HUES48 (cell line): ENCODE measurements at regions not wholly inside any gene's neighbourhood (a gene's known extent, or its start where the extent isn't known, plus 50 kb on each side); places are given as distances from the start of the nearest gene placed in this dataset.

Source experiments
- H3K27ac ChIP-seq: one replicate; pipeline ENCODE4 v1.7.0; 2013; ENCODE audit warnings: low read depth, low read length, inconsistent platforms
- H3K27me3 ChIP-seq: 2 replicates; pipeline ENCODE4 v1.6.1; 2013; ENCODE audit warnings: mild to moderate bottlenecking, low read length; ENCODE audit not compliant: control insufficient read depth, insufficient read depth
- H3K36me3 ChIP-seq: 2 replicates; pipeline ENCODE4 v1.6.1; 2013; ENCODE audit warnings: low read length; ENCODE audit not compliant: control insufficient read depth, insufficient read depth
- H3K4me1 ChIP-seq: 2 replicates; pipeline ENCODE4 v1.6.1; 2013; ENCODE audit warnings: mild to moderate bottlenecking, low read length; ENCODE audit not compliant: control insufficient read depth, insufficient read depth
- H3K4me3 ChIP-seq: 2 replicates; pipeline ENCODE4 v1.5.1; 2013; ENCODE audit warnings: mild to moderate bottlenecking, low read depth, low read length
- H3K9ac ChIP-seq: 2 replicates; pipeline ENCODE4 v1.6.1; 2013; ENCODE audit warnings: mild to moderate bottlenecking, low read depth, low read length, moderate library complexity
- H3K9me3 ChIP-seq: 2 replicates; pipeline ENCODE4 v1.6.1; 2013; ENCODE audit warnings: low read length; ENCODE audit not compliant: control insufficient read depth, insufficient read depth

DNA sequence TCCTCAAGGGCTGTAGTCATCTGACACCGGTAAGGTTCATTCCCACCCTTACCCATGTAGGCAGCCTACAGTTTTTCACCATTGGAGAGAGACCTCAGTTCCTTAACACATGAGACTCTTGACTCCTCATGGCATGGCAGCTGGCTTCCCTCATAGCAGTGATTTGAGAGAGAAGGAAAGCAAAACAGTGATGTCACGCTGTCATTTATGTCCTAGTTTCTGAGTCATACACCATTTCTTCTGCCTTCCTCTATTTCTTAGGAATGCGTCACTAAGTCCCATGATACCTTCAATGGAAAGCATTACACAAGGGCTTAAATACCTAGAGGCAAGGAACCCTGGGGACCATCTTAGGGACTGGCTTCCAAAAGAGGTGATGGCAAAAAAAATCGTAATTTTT, 226.1 kb downstream of the SPCS3 start:
- no peaks in the 10 kb centered on the region for H3K9me3 ChIP-seq
- H3K27ac ChIP-seq, result no peak overlapping the region
- no peaks in the 10 kb centered on the region for H3K36me3 ChIP-seq
- H3K4me3 ChIP-seq, result no peak overlapping the region
- H3K27me3 ChIP-seq, result no peaks in the 10 kb centered on the region
- no peak overlapping the region for H3K9ac ChIP-seq
- H3K4me1 ChIP-seq, result peaks cover 7% of the 10 kb centered on the region

DNA sequence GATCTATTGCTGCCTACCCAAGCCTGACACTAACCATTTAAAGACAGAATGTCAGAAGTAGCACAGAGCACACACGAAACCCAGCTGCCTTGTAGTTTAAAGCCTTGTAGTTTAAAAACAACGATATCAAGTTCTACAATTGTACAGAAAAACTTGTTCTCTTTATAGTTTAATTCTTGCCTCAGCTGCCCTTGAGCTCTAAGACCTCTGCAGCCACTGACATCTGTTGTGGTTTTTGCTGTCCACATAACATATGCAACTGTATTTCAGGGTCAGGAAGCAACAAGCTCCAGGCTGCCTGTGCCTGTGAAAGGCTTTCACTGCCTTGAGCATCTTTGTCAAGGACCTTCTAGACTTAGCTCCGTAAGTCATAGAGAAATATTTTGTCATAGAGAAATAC, 227.2 kb downstream of the SPCS3 start:
- Histone ChIP-seq H3K9ac (no peak overlapping the region), H3K27me3 (no peaks in the 10 kb centered on the region), H3K36me3 (no peaks in the 10 kb centered on the region), H3K4me3 (no peak overlapping the region), H3K4me1 (no peaks in the 10 kb centered on the region), H3K27ac (no peak overlapping the region), H3K9me3 (no peaks in the 10 kb centered on the region)

GRCh38 chr4:176548571-176548970, 228.8 kb downstream of the SPCS3 start:
- H3K4me3 ChIP-seq, result no peak overlapping the region
- H3K36me3 ChIP-seq, result no peaks in the 10 kb centered on the region
- no peaks in the 10 kb centered on the region for H3K4me1 ChIP-seq
- H3K27me3 ChIP-seq, result no peaks in the 10 kb centered on the region
- H3K9me3 ChIP-seq, result no peaks in the 10 kb centered on the region
- no peak overlapping the region for H3K9ac ChIP-seq
- no peak overlapping the region for H3K27ac ChIP-seq

- H3K9ac ChIP-seq, result no peak overlapping the region
- no peak overlapping the region for H3K27ac ChIP-seq
- H3K9me3 ChIP-seq, result no peaks in the 10 kb centered on the region
- no peaks in the 10 kb centered on the region for H3K36me3 ChIP-seq
- H3K4me1 ChIP-seq, result no peaks in the 10 kb centered on the region
- H3K4me3 ChIP-seq, result no peak overlapping the region
- H3K27me3 ChIP-seq, result no peaks in the 10 kb centered on the region
Measured at GRCh38 chr4:176549161-176549865, 229.5 kb downstream of the SPCS3 start.

GRCh38 chr4:176558661-176559060, 234.1 kb downstream of the VEGFC start:
- Histone ChIP-seq H3K27me3 (no peaks in the 10 kb centered on the region), H3K9ac (no peak overlapping the region), H3K27ac (no peak overlapping the region), H3K4me3 (no peak overlapping the region), H3K4me1 (no peaks in the 10 kb centered on the region), H3K9me3 (no peaks in the 10 kb centered on the region), H3K36me3 (no peaks in the 10 kb centered on the region)

DNA sequence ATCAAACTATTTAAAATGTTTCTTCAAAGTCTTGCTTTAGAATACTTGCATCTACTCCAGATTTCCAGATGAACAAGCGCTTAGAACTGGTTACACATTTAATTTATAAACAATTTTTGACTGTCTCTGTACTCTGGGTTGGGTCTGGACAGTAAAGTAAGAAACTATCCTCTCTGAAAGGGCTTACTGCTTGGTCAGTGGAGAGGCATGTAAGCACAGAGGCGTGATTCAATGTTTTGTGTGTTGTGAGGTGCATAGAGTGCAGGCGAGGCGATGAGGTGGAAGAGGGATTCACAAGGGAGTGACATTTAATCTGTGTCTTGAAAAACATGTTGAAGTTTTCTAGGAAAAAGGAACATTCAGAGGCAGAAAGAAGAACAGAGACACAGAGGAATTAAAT, 231.4 kb downstream of the VEGFC start:
- Histone ChIP-seq H3K9ac (no peak overlapping the region), H3K27me3 (no peaks in the 10 kb centered on the region), H3K4me1 (no peaks in the 10 kb centered on the region), H3K9me3 (no peaks in the 10 kb centered on the region), H3K36me3 (no peaks in the 10 kb centered on the region), H3K27ac (no peak overlapping the region), H3K4me3 (no peak overlapping the region)

DNA sequence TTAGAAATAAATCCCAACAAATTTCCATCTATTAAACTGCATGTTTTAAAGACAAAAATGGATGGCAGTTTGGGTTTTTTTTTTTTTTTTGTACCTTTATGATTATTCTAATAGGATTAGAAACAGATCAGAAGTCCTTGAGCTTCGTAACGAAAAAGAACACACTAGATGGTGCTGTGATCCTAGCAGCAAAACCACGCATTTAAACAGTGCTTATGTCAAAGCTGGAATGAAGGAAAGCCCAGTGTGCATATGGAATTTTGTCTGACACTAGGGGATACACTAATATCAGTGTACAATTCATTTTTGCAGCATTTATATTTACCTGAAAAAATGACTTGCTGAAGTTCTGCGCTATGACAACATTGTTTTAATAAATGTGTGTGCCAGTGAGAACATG, 229.1 kb downstream of the VEGFC start:
- no peaks in the 10 kb centered on the region for H3K36me3 ChIP-seq
- H3K27ac ChIP-seq, result no peak overlapping the region
- H3K4me3 ChIP-seq, result no peak overlapping the region
- H3K4me1 ChIP-seq, result no peaks in the 10 kb centered on the region
- H3K9me3 ChIP-seq, result no peaks in the 10 kb centered on the region
- H3K9ac ChIP-seq, result no peak overlapping the region
- no peaks in the 10 kb centered on the region for H3K27me3 ChIP-seq

- no peak overlapping the region for H3K9ac ChIP-seq
- no peak overlapping the region for H3K27ac ChIP-seq
- no peaks in the 10 kb centered on the region for H3K9me3 ChIP-seq
- no peaks in the 10 kb centered on the region for H3K4me1 ChIP-seq
- H3K27me3 ChIP-seq, result no peaks in the 10 kb centered on the region
- H3K36me3 ChIP-seq, result no peaks in the 10 kb centered on the region
- H3K4me3 ChIP-seq, result no peak overlapping the region
Measured at GRCh38 chr4:176565049-176565448, 227.7 kb downstream of the VEGFC start.

- Histone ChIP-seq H3K9ac (no peak overlapping the region), H3K27me3 (no peaks in the 10 kb centered on the region), H3K4me1 (no peaks in the 10 kb centered on the region), H3K36me3 (no peaks in the 10 kb centered on the region), H3K27ac (no peak overlapping the region), H3K9me3 (no peaks in the 10 kb centered on the region), H3K4me3 (no peak overlapping the region)
Measured at GRCh38 chr4:176566769-176567168, 226.0 kb downstream of the VEGFC start.

- Histone ChIP-seq H3K4me3 (no peak overlapping the region), H3K9me3 (no peaks in the 10 kb centered on the region), H3K27me3 (no peaks in the 10 kb centered on the region), H3K36me3 (no peaks in the 10 kb centered on the region), H3K4me1 (no peaks in the 10 kb centered on the region), H3K27ac (no peak overlapping the region), H3K9ac (no peak overlapping the region)
Measured at GRCh38 chr4:176568238-176568637, 224.5 kb downstream of the VEGFC start.

DNA sequence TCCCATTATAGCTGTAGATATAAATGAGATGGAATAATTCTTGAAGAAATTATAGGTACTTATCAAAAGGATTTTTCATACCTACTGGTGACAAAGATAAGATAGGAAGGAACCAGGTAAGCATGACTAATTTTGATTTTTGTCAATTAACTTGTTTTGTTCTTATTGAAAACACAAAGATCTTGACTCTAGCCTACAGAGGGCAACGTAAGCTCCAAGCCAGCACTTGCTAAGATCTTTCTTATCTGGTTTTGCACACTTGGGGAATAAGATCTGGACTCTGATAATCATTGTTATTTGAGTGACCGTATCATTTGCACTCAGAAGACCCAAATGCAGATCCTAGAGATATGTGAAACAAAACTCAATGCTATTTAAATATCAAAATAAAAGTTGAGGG, 223.4 kb downstream of the VEGFC start:
- H3K4me3 ChIP-seq, result no peak overlapping the region
- no peak overlapping the region for H3K27ac ChIP-seq
- no peaks in the 10 kb centered on the region for H3K36me3 ChIP-seq
- no peaks in the 10 kb centered on the region for H3K27me3 ChIP-seq
- H3K9ac ChIP-seq, result no peak overlapping the region
- no peaks in the 10 kb centered on the region for H3K4me1 ChIP-seq
- no peaks in the 10 kb centered on the region for H3K9me3 ChIP-seq

GRCh38 chr4:176571206-176571605, 221.5 kb downstream of the VEGFC start:
- Histone ChIP-seq H3K36me3 (no peaks in the 10 kb centered on the region), H3K9me3 (no peaks in the 10 kb centered on the region), H3K4me3 (no peak overlapping the region), H3K4me1 (no peaks in the 10 kb centered on the region), H3K9ac (no peak overlapping the region), H3K27ac (no peak overlapping the region), H3K27me3 (no peaks in the 10 kb centered on the region)
